SH-SY5Y (cell line): ENCODE measurements at regions not wholly inside any gene's neighbourhood (a gene's known extent, or its start where the extent isn't known, plus 50 kb on each side); places are given as distances from the start of the nearest gene placed in this dataset.

Experiments used
- GATA2 ChIP-seq: IDR thresholded peaks from 2 replicates; pipeline ENCODE4 v1.6.1; 2011; ENCODE audit warnings: mild to moderate bottlenecking, low read depth, low read length
- GATA3 ChIP-seq: IDR thresholded peaks from 2 replicates; pipeline ENCODE4 v1.6.1; 2011; ENCODE audit warnings: low read depth, mild to moderate bottlenecking, low read length, moderate library complexity

DNA sequence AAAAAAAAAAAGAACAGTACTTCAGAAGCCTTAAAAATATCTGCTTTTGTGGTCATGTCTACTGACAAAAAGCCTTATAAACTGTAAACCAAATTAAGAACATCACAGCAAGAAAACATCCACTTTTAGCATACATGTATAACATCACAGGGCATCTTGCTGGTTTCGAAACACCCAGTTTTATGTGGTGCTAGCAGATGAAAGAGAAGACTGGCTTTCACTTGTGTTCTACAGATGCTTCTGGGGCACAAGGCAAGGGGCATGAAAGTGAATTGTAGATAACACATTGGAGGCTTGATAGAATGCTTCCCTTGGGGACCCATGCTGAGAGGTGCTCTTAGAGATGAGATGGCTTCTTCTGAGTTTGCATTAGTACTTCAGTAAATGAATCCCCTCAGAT, 543.7 kb upstream of the PKN2 start:
- TF ChIP-seq GATA3 (no peak), GATA2 (no peak)

DNA sequence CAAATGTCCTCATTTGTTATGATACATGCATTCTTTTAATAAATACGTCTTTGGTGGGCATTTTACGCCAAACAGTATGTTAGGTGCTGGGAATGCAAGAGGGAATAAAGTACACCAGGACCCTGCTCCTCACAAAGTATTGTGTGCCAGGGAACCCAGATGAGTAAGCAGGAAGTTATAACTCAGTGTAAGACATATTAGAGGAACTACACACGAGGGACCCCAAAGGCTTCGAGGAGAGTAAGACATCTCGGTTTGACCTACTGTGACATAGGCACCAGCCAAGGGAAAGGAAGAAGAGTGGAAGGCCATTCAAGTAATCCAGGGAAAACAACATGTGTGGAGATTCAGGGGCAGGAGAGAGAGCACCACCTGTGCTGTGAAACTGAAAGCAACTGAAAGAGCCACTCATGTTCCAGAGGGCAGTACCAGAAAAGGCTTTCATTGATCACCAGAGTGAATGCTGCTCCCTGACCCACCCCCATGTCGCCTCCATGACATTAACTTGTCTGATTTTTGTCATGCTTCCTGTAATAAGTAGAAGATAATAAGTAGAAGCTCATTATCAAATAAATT, 542.5 kb upstream of the PKN2 start:
- TF ChIP-seq GATA3: no peak
- TF ChIP-seq GATA2: no peak

DNA sequence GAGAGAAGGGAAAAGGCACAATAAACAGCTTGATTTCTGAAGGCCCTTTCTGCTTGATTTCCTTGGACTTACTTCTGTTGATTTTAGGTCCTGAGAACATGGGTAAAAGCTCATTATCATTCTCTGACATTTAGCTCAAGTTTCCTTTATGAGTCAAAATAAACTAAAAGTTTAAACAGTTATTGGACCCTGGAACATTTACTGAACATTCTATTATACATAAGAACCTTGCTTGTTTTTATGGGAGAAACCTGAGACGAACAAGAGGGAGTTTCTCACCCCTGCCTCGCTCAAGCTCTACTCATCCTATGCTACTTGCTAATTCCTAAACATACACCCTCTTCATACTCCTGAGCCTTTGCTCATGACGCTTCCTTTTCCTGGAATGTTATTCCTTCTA, 538.3 kb upstream of the PKN2 start:
- TF ChIP-seq GATA2 (no peak), GATA3 (no peak)

DNA sequence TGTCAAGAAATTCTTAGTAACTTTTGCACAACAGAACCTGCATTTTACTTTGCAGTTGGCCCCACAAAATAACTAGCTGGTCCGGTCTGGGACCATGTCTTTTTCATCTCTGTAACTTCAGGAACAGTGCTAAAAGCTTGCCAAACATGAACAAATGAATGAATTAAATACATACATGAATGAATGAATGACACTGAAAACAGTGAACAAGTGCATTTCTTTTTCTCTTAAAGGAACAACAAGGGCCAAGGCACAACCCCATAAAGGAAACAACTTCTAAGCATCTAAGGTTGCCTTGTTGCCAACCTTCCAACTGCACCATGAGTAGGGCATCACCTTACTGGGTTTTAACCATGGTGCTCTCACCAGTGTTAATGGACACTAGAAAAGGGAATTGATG, 534.4 kb upstream of the PKN2 start:
- TF ChIP-seq GATA3 (no peak), GATA2 (no peak)

GRCh38 chr1:88150330-88150729, 533.7 kb upstream of the PKN2 start:
- TF ChIP-seq GATA3 (no peak), GATA2 (no peak)

DNA sequence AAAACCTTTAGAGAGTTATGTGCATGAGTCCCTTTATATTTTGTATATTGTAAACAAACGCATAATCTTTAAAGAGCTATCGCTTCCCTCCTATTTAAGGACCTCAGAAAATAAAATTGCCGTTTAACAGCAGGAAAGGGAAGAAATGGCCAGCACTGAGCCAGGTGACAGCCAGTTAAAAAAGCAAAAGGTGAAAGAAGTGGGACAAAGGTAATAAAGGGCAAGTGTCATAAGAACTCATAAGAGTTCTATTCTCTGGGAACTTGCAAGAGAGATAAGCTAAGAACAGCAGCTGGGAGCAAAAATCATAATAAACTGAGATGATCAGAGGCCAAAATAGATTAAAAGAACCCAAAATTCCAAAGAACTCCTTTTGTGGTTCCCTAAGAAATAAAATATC, 520.9 kb upstream of the PKN2 start:
- TF ChIP-seq GATA3 (no peak), GATA2 (no peak)

DNA sequence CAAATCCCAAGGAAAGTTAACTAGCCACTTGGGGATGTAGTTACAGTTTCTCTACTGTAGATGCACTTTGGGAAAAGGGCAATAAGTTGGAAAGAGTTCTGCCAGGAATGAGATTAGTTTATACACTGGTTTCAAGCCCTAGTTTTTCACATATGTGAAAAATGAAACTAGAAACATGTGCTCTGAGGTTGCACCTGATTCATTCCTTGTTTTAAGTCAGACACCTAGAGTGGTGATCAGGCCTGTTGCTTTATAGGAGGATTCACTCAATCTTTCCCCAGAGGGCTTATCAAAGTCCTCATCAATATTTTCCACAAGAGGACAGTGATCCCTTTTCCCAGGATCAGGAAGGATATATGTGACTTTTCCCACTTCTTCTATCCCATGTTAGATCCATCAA, 515.9 kb upstream of the PKN2 start:
- TF ChIP-seq GATA2 (no peak), GATA3 (no peak)

DNA sequence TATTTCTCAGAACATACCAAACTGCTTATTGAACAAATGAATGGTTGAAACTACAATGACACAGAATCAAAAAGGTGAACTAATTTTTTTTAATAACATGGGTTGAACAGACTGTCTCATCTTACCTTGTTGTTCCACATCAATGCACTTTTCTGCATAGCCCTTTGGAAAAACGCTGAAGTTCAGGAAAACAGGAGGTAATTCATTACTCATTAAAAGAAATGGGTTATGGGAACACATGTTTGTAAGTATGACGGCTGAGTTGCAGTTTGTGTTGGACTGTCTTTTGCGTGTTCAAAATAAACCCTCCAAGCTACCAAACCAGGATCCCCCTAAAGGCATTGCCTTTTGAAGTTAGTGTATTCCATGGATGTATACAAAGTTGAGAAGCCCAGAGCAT, 514.9 kb upstream of the PKN2 start:
- TF ChIP-seq GATA3 (no peak), GATA2 (no peak)

DNA sequence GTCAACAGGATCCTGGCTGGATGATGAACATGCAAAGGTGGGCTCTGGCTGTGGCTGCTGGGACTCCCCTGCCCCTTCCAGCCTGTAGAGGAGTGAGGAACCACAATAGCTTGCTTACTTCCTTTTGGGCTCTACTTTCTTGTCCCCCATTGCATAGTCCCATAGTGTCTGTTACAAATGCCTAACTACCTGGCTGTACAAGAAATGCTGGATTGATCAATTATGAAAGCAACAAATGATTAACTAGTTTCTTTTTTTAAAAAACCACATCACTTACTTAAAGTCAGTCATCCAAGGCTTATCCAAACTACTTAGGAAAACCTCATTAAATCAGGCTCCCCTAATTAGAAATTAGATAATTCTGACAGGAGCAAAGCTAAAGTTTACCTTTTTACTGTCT, 514.1 kb upstream of the PKN2 start:
- TF ChIP-seq GATA3 (no peak), GATA2 (no peak)

- TF ChIP-seq GATA2: no peak
- TF ChIP-seq GATA3: no peak
These were observed 508.9 kb upstream of the PKN2 start for GRCh38 chr1:88175120-88175630.

DNA sequence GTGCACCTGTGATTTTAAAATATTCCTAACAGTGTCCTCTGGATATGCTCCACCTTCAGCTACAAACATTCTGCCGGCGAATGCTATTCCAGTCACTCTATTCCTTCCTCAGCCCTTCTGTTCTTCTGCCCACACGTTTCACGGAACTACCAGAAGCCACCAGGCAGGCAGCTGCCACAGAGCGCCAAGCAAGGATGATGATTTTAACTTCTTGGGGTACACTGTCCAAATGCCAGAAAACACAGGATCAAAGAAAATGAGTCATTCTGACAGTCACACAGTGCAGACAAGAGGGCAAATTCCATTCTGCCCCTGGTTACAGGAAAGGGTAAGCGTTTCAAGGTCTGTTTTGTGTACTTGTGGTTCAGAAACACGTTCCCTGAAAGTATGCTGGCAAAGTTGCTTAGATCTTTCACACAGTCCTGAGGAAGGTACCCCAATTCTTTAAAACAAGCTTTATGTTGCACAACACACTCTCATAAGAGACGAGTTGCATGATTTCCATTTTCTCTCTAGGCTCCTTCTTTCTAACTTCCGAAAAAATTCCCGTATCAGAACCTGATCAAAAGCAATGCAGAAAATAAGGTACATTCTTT, 508.3 kb upstream of the PKN2 start:
- TF ChIP-seq GATA3: no peak
- TF ChIP-seq GATA2: no peak

DNA sequence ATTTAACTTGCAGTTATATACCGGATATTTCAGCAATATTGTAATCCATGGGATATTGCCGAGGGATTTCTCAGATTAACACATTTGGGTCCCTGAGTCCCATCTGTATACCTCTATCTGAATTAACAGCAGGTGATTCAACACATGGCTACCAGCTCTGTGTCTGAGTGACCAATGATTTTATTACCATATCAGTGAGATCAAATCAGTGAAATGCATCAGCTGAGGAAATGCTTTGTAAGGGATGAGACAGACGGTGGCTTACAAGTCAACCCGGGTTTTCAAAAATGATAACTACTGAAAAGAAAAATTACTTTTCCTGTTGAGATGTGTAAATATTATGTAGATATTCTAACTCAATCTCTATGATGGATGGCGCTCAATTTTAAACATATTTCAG, 504.1 kb upstream of the PKN2 start:
- TF ChIP-seq GATA3 (peak; percentile 69), GATA2 (peak; percentile 57; the same call in 1 of the 2 replicates)

- TF ChIP-seq GATA3 (no peak), GATA2 (no peak)
These were observed 503.5 kb upstream of the PKN2 start for GRCh38 chr1:88180449-88181108.

GRCh38 chr1:88186911-88187310, 497.2 kb upstream of the PKN2 start:
- TF ChIP-seq GATA3 (no peak), GATA2 (no peak)

DNA sequence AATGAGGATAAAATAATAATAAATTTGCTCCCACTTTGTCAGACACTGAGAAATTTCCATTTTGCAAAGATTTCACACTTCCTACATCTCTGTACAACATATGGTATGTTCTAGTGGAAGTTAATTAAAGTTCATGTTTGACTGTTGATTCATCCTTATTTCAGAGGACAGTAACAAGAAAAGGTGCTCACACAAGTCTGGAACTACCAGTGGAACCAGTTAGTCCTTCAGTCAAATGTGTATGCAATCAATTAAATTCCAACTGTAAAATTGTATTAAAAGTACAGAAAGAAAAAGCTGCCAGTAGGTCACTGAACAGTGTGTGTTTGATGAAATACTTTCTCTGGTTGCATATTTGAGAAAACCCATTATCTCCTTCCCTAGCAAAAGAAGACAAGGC, 496.0 kb upstream of the PKN2 start:
- TF ChIP-seq GATA2 (no peak), GATA3 (no peak)
